HG02943 (cell line): ENCODE measurements at regions not wholly inside any gene's neighbourhood (a gene's known extent, or its start where the extent isn't known, plus 50 kb on each side); places are given as distances from the start of the nearest gene placed in this dataset.

ENCODE experiments used
- ATAC-seq: cut with Tn5 transposase; IDR thresholded peaks from one replicate; pipeline ENCODE4 v1.9.1; 2021; ENCODE audit warnings: mild to moderate bottlenecking, low read depth, moderate library complexity; ENCODE audit not compliant: unreplicated experiment

- ATAC-seq = no peak
These were observed 1315.3 kb downstream of the FSTL5 start for GRCh38 chr4:160848489-160848888.

- no peak for ATAC-seq
These were observed 1314.7 kb downstream of the FSTL5 start for GRCh38 chr4:160848901-160849760.

GRCh38 chr4:160864253-160864652 lies 1299.5 kb downstream of the FSTL5 start:
- no peak for ATAC-seq

- no peak for ATAC-seq
These were observed 1293.9 kb downstream of the FSTL5 start for GRCh38 chr4:160869899-160870298.

GRCh38 chr4:160872491-160872890 lies 1291.3 kb downstream of the FSTL5 start:
- no peak for ATAC-seq

- no peak for ATAC-seq
These were observed 1286.6 kb downstream of the FSTL5 start for GRCh38 chr4:160877087-160877790.

- no peak for ATAC-seq
These were observed 1283.6 kb downstream of the FSTL5 start for GRCh38 chr4:160880180-160880579.

- no peak for ATAC-seq
These were observed 1276.1 kb downstream of the FSTL5 start for GRCh38 chr4:160887668-160888067.

GRCh38 chr4:160894128-160894527 lies 1269.7 kb downstream of the FSTL5 start:
- no peak for ATAC-seq

GRCh38 chr4:160894809-160895208 lies 1269.0 kb downstream of the FSTL5 start:
- ATAC-seq = no peak

- no peak for ATAC-seq
These were observed 1236.5 kb downstream of the FSTL5 start for GRCh38 chr4:160927311-160927710.

GRCh38 chr4:160928482-160928881 lies 1235.3 kb downstream of the FSTL5 start:
- no peak for ATAC-seq

- ATAC-seq = no peak
These were observed 1216.1 kb downstream of the FSTL5 start for GRCh38 chr4:160947653-160948052.

GRCh38 chr4:160956875-160957274 lies 1206.9 kb downstream of the FSTL5 start:
- ATAC-seq = no peak

GRCh38 chr4:160969925-160970324 lies 1193.9 kb downstream of the FSTL5 start:
- ATAC-seq = no peak

- no peak for ATAC-seq
These were observed 1183.7 kb downstream of the FSTL5 start for GRCh38 chr4:160980091-160980490.

- no peak for ATAC-seq
These were observed 1182.7 kb downstream of the FSTL5 start for GRCh38 chr4:160981083-160981482.

- no peak for ATAC-seq
These were observed 1180.8 kb downstream of the FSTL5 start for GRCh38 chr4:160983035-160983434.

GRCh38 chr4:161002386-161002785 lies 1161.4 kb downstream of the FSTL5 start:
- no peak for ATAC-seq

GRCh38 chr4:161003418-161004057 lies 1160.3 kb downstream of the FSTL5 start:
- no peak for ATAC-seq

- no peak for ATAC-seq
These were observed 1158.1 kb downstream of the FSTL5 start for GRCh38 chr4:161005746-161006145.
